WTC11 (cell line): ENCODE measurements at regions not wholly inside any gene's neighbourhood (a gene's known extent, or its start where the extent isn't known, plus 50 kb on each side); places are given as distances from the start of the nearest gene placed in this dataset.

Source experiments
- ATAC-seq: fragments of 200-7000 bp; cut with Tn5 transposase; 2 replicates; pipeline ENCODE4 v1.10.0; 2021; ENCODE audit warnings: mild to moderate bottlenecking, moderate library complexity
- CTCF ChIA-PET: fragments of 300-600 bp; sonication (Branson Sonifier 250); formaldehyde crosslinking; loops from one replicate; lab custom pipeline; 2021; ENCODE audit warnings: antibody characterized with exemption; lab: Charles Lee
- POLR2A ChIA-PET: fragments of 350-600 bp; sonication (Branson Sonifier 250); formaldehyde crosslinking; loops from one replicate; lab custom pipeline; 2021; ENCODE audit warnings: antibody characterized with exemption; lab: Charles Lee
- DNase-seq: peaks from one replicate; pipeline ENCODE4 v3.0.0; 2021; ENCODE audit warnings: low spot score
- H3K27ac Mint-ChIP-seq: 2 replicates; pipeline ENCODE4 v1.8.0; 2021; ENCODE audit warnings: mixed read lengths
- H3K27me3 Mint-ChIP-seq: 2 replicates; pipeline ENCODE4 v1.8.0; 2021; ENCODE audit warnings: low read depth, mild to moderate bottlenecking, moderate library complexity, mixed read lengths
- H3K36me3 Mint-ChIP-seq: 2 replicates; pipeline ENCODE4 v1.8.0; 2021; ENCODE audit warnings: mixed read lengths
- H3K4me1 Mint-ChIP-seq: 2 replicates; pipeline ENCODE4 v1.8.0; 2022; ENCODE audit warnings: mixed read lengths
- H3K4me3 Mint-ChIP-seq: 2 replicates; pipeline ENCODE4 v1.8.0; 2021; ENCODE audit warnings: mild to moderate bottlenecking, moderate library complexity, mixed read lengths
- H3K9me3 Mint-ChIP-seq: 2 replicates; pipeline ENCODE4 v1.8.0; 2021; ENCODE audit warnings: mixed read lengths
- AR ChIP-seq: fragments of 250-450 bp; sonication (Bioruptor Pico); IDR thresholded peaks from 2 replicates; pipeline ENCODE4 v1.9.0; 2021; ENCODE audit warnings: mild to moderate bottlenecking
- ATF1 ChIP-seq: sonication (generic); formaldehyde crosslinking; IDR thresholded peaks from 2 replicates; pipeline ENCODE4 v1.8.1; 2023; ENCODE audit warnings: mild to moderate bottlenecking, moderate library complexity, missing genetic modification reagents
- E2F1 ChIP-seq: sonication (generic); formaldehyde crosslinking; IDR thresholded peaks from 2 replicates; pipeline ENCODE4 v1.8.0; 2022; ENCODE audit warnings: mild to moderate bottlenecking, missing genetic modification reagents
- GTF2I ChIP-seq: fragments of 250-450 bp; sonication (Bioruptor Pico); conservative IDR thresholded peaks from 2 replicates; pipeline ENCODE4 v1.4.0; 2021; ENCODE audit warnings: mild to moderate bottlenecking
- MXD4 ChIP-seq: fragments of 250-450 bp; sonication (Bioruptor Pico); IDR thresholded peaks from 2 replicates; pipeline ENCODE4 v1.8.0; 2021; ENCODE audit warnings: mild to moderate bottlenecking, moderate library complexity, borderline replicate concordance
- NFE2L1 ChIP-seq: sonication (generic); formaldehyde crosslinking; IDR thresholded peaks from 2 replicates; pipeline ENCODE4 v1.8.1; 2023; ENCODE audit warnings: missing genetic modification reagents
- OVOL2 ChIP-seq: fragments of 250-450 bp; sonication (Bioruptor Pico); IDR thresholded peaks from 2 replicates; pipeline ENCODE4 v1.9.0; 2021; ENCODE audit warnings: mild to moderate bottlenecking, borderline replicate concordance
- PREB ChIP-seq: sonication (generic); formaldehyde crosslinking; IDR thresholded peaks from 2 replicates; pipeline ENCODE4 v1.8.1; 2022; ENCODE audit warnings: mild to moderate bottlenecking, missing genetic modification reagents, moderate library complexity, borderline replicate concordance
- TP53 ChIP-seq: sonication (generic); formaldehyde crosslinking; IDR thresholded peaks from 2 replicates; pipeline ENCODE4 v1.8.1; 2023; ENCODE audit warnings: mild to moderate bottlenecking, missing genetic modification reagents
- USF1 ChIP-seq: sonication (generic); formaldehyde crosslinking; IDR thresholded peaks from 2 replicates; pipeline ENCODE4 v1.8.0; 2022; ENCODE audit warnings: mild to moderate bottlenecking, missing genetic modification reagents
- ZNF121 ChIP-seq: sonication (generic); formaldehyde crosslinking; IDR thresholded peaks from 2 replicates; pipeline ENCODE4 v1.8.0; 2023; ENCODE audit warnings: missing genetic modification reagents
- ZNF232 ChIP-seq: sonication (generic); formaldehyde crosslinking; IDR thresholded peaks from 2 replicates; pipeline ENCODE4 v1.8.0; 2022; ENCODE audit warnings: mild to moderate bottlenecking, missing genetic modification reagents
- ZNF423 ChIP-seq: fragments of 250-450 bp; sonication (Bioruptor Pico); IDR thresholded peaks from 2 replicates; pipeline ENCODE4 v2.1.2; 2022; ENCODE audit warnings: mild to moderate bottlenecking, moderate library complexity
- TF ChIP-seq, protein P1 (sequence below): sonication (generic); formaldehyde crosslinking; IDR thresholded peaks from 2 replicates; pipeline ENCODE4 v1.8.0; 2023; ENCODE audit warnings: mild to moderate bottlenecking, missing genetic modification reagents

- TF ChIP-seq, protein P1, sequence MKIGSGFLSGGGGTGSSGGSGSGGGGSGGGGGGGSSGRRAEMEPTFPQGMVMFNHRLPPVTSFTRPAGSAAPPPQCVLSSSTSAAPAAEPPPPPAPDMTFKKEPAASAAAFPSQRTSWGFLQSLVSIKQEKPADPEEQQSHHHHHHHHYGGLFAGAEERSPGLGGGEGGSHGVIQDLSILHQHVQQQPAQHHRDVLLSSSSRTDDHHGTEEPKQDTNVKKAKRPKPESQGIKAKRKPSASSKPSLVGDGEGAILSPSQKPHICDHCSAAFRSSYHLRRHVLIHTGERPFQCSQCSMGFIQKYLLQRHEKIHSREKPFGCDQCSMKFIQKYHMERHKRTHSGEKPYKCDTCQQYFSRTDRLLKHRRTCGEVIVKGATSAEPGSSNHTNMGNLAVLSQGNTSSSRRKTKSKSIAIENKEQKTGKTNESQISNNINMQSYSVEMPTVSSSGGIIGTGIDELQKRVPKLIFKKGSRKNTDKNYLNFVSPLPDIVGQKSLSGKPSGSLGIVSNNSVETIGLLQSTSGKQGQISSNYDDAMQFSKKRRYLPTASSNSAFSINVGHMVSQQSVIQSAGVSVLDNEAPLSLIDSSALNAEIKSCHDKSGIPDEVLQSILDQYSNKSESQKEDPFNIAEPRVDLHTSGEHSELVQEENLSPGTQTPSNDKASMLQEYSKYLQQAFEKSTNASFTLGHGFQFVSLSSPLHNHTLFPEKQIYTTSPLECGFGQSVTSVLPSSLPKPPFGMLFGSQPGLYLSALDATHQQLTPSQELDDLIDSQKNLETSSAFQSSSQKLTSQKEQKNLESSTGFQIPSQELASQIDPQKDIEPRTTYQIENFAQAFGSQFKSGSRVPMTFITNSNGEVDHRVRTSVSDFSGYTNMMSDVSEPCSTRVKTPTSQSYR (CRISPR knock-in tag), result no peak
- no peak for TF ChIP-seq ZNF121 (CRISPR knock-in tag)
Observed at GRCh38 chr6:43969158-43969981, 157.9 kb downstream of the MRPL14 start (continued).

GRCh38 chr6:43968110-43968965, 158.9 kb downstream of the MRPL14 start:
- no peak for TF ChIP-seq MXD4 (CRISPR knock-in tag)
- no peak for TF ChIP-seq GTF2I (CRISPR knock-in tag)
- TF ChIP-seq PREB (CRISPR knock-in tag), result no peak
- TF ChIP-seq ATF1 (CRISPR knock-in tag), result no peak
- Mint-ChIP-seq H3K36me3 (no peaks in the 10 kb centered on the region), H3K27ac (no peak overlapping the region), H3K27me3 (peaks cover 3% of the 10 kb centered on the region; the same call in 1 of the 2 replicates), H3K4me3 (no peak overlapping the region), H3K9me3 (no peaks in the 10 kb centered on the region), H3K4me1 (peaks cover 38% of the 10 kb centered on the region)
- ATAC-seq, result peak; percentile 25
- DNase-seq, result no peak
- ChIA-PET POLR2A (no interaction called here), CTCF (interaction anchor here (0.5 to 3.0 kb wide), 6 partner anchors 15 to 205 kb away, joined by 3 to 12 read pairs (median 3); no protein-coding TSS in a partner anchor)

- Mint-ChIP-seq H3K36me3 (no peaks in the 10 kb centered on the region), H3K9me3 (no peaks in the 10 kb centered on the region), H3K27me3 (peaks cover 3% of the 10 kb centered on the region; the same call in 1 of the 2 replicates), H3K4me3 (no peak overlapping the region), H3K4me1 (peaks cover 35% of the 10 kb centered on the region), H3K27ac (no peak overlapping the region)
- DNase-seq, result no peak
- no peak for ATAC-seq
- POLR2A ChIA-PET, result no interaction called here
- TF ChIP-seq USF1 (no peak), ZNF423 (CRISPR knock-in tag) (no peak), OVOL2 (CRISPR knock-in tag) (no peak), GTF2I (CRISPR knock-in tag) (no peak), NFE2L1 (no peak)
- TF ChIP-seq, all 79 proteins: peak for 0
- CTCF ChIA-PET, result interaction anchor here (0.8 to 3.0 kb wide), 3 partner anchors 14 to 95 kb away, joined by 3 to 12 read pairs (median 11); no protein-coding TSS in a partner anchor
Observed at GRCh38 chr6:43967719-43968091, 159.5 kb downstream of the MRPL14 start.

- H3K9me3 Mint-ChIP-seq, result no peaks in the 10 kb centered on the region
- peaks cover 35% of the 10 kb centered on the region for H3K4me1 Mint-ChIP-seq
- H3K4me3 Mint-ChIP-seq, result no peak overlapping the region
- CTCF ChIA-PET, result interaction anchor here (0.7 to 3.0 kb wide), 4 partner anchors 14 to 192 kb away, joined by 3 to 12 read pairs (median 7); no protein-coding TSS in a partner anchor
- POLR2A ChIA-PET, result no interaction called here
- H3K27ac Mint-ChIP-seq, result no peak overlapping the region
- H3K27me3 Mint-ChIP-seq, result peaks cover 3% of the 10 kb centered on the region; the same call in 1 of the 2 replicates
- no peak for DNase-seq
- no peaks in the 10 kb centered on the region for H3K36me3 Mint-ChIP-seq
- ATAC-seq, result no peak
- TF ChIP-seq AR (CRISPR knock-in tag) (no peak), E2F1 (CRISPR knock-in tag) (no peak), TP53 (CRISPR knock-in tag) (no peak), ZNF232 (CRISPR knock-in tag) (no peak)
Observed at GRCh38 chr6:43966853-43967718, 160.2 kb downstream of the MRPL14 start.
